H9 (cell line): ENCODE measurements at regions not wholly inside any gene's neighbourhood (a gene's known extent, or its start where the extent isn't known, plus 50 kb on each side); places are given as distances from the start of the nearest gene placed in this dataset.

Experiments used
- DNase-seq: peaks from one replicate; pipeline ENCODE4 v3.0.0-alpha.2; 2017
- H2AFZ ChIP-seq: one replicate; pipeline ENCODE4 v1.6.1; 2013; ENCODE audit warnings: mild to moderate bottlenecking, low read length, control low read depth, moderate library complexity
- H2AK5ac ChIP-seq: 2 replicates; pipeline ENCODE4 v1.6.1; 2013; ENCODE audit warnings: low read length, control low read depth, mixed read lengths; ENCODE audit not compliant: insufficient read length
- H2BK120ac ChIP-seq: one replicate; pipeline ENCODE4 v1.6.1; 2013; ENCODE audit warnings: low read depth, mild to moderate bottlenecking, low read length, control low read depth, inconsistent platforms; ENCODE audit not compliant: poor library complexity, severe bottlenecking
- H2BK12ac ChIP-seq: 2 replicates; pipeline ENCODE4 v1.6.1; 2013; ENCODE audit warnings: low read length, control low read depth, mixed read lengths, low read depth; ENCODE audit not compliant: insufficient read length
- H2BK15ac ChIP-seq: 2 replicates; pipeline ENCODE4 v1.6.1; 2013; ENCODE audit warnings: low read depth, low read length, control low read depth
- H2BK20ac ChIP-seq: one replicate; pipeline ENCODE4 v1.6.1; 2013; ENCODE audit warnings: low read depth, mild to moderate bottlenecking, low read length, control low read depth, inconsistent platforms; ENCODE audit not compliant: poor library complexity, severe bottlenecking
- H2BK5ac ChIP-seq: 2 replicates; pipeline ENCODE4 v1.6.1; 2013; ENCODE audit warnings: low read length, control low read depth, mixed read lengths; ENCODE audit not compliant: insufficient read length
- H3K14ac ChIP-seq: 2 replicates; pipeline ENCODE4 v1.6.1; 2013; ENCODE audit warnings: low read length, control low read depth; ENCODE audit not compliant: insufficient read depth
- H3K18ac ChIP-seq: 2 replicates; pipeline ENCODE4 v1.6.1; 2013; ENCODE audit warnings: low read depth, mild to moderate bottlenecking, mixed read lengths, low read length, control low read depth; ENCODE audit not compliant: insufficient read length
- H3K23ac ChIP-seq: 2 replicates; pipeline ENCODE4 v1.6.1; 2013; ENCODE audit warnings: low read length, control low read depth, mixed read lengths, low read depth; ENCODE audit not compliant: insufficient read length
- H3K23me2 ChIP-seq: 2 replicates; pipeline ENCODE4 v1.6.1; 2013; ENCODE audit warnings: low read depth, mild to moderate bottlenecking, mixed read lengths, low read length, control low read depth; ENCODE audit not compliant: insufficient read length, poor library complexity, severe bottlenecking
- H3K27ac ChIP-seq: 2 replicates; pipeline ENCODE4 v1.5.1; 2013; ENCODE audit warnings: low read length, control low read depth, mixed read lengths, low read depth; ENCODE audit not compliant: insufficient read length
- H3K27me3 ChIP-seq: 2 replicates; pipeline ENCODE4 v1.6.1; 2013; ENCODE audit warnings: low read length, control low read depth, inconsistent platforms; ENCODE audit not compliant: insufficient read depth
- H3K4ac ChIP-seq: 2 replicates; pipeline ENCODE4 v1.6.1; 2013; ENCODE audit warnings: low read depth, mild to moderate bottlenecking, control low read depth, inconsistent platforms, low read length, moderate library complexity
- H3K4me1 ChIP-seq: 2 replicates; pipeline ENCODE4 v1.6.1; 2013; ENCODE audit warnings: low read length, control low read depth, inconsistent platforms; ENCODE audit not compliant: insufficient read depth
- H3K4me2 ChIP-seq: 2 replicates; pipeline ENCODE4 v1.6.1; 2013; ENCODE audit warnings: low read length, control low read depth, mixed read lengths; ENCODE audit not compliant: insufficient read length, insufficient read depth
- H3K56ac ChIP-seq: 2 replicates; pipeline ENCODE4 v1.6.1; 2013; ENCODE audit warnings: low read depth, mild to moderate bottlenecking, mixed read lengths, low read length, control low read depth; ENCODE audit not compliant: insufficient read length
- H3K79me1 ChIP-seq: 2 replicates; pipeline ENCODE4 v1.6.1; 2013; ENCODE audit warnings: low read depth, mild to moderate bottlenecking, moderate library complexity, low read length, control low read depth, inconsistent platforms; ENCODE audit not compliant: insufficient read depth, poor library complexity, severe bottlenecking
- H3K79me2 ChIP-seq: 2 replicates; pipeline ENCODE4 v1.6.1; 2013; ENCODE audit warnings: low read length, control low read depth, inconsistent platforms; ENCODE audit not compliant: insufficient read depth
- H3K9ac ChIP-seq: 2 replicates; pipeline ENCODE4 v1.6.1; 2013; ENCODE audit warnings: low read length, control low read depth, mixed read lengths; ENCODE audit not compliant: insufficient read length; ENCODE audit errors: extremely low read depth
- H3K9me3 ChIP-seq: one replicate; pipeline ENCODE4 v1.6.1; 2013; ENCODE audit warnings: low read depth, low read length, inconsistent platforms; ENCODE audit not compliant: control insufficient read depth
- H3T11ph ChIP-seq: one replicate; pipeline ENCODE4 v1.6.1; 2013; ENCODE audit warnings: mild to moderate bottlenecking, low read length, control low read depth, inconsistent platforms
- H4K20me1 ChIP-seq: one replicate; pipeline ENCODE4 v1.6.1; 2013; ENCODE audit not compliant: control insufficient read depth, insufficient read length, insufficient read depth
- H4K5ac ChIP-seq: 2 replicates; pipeline ENCODE4 v1.6.1; 2013; ENCODE audit warnings: low read depth, mild to moderate bottlenecking, mixed read lengths, low read length, control low read depth; ENCODE audit not compliant: insufficient read length
- H4K8ac ChIP-seq: replicated peaks from 2 replicates; pipeline ENCODE4 v1.6.1; 2013; ENCODE audit warnings: low read length, control low read depth, mixed read lengths, low read depth; ENCODE audit not compliant: insufficient read length
- H4K91ac ChIP-seq: 2 replicates; pipeline ENCODE4 v1.6.1; 2013; ENCODE audit warnings: low read depth, mild to moderate bottlenecking, moderate library complexity, mixed read lengths, low read length, control low read depth; ENCODE audit not compliant: insufficient read length
- H3K27ac Mint-ChIP-seq, 3 experiments: 2 replicates in 2 of 3; 3 replicates in 1 of 3; pipeline ENCODE4 v1.8.0; 2020 to 2021; ENCODE audit warnings: mixed read lengths in 3 of 3, mild to moderate bottlenecking in 1 of 3, moderate library complexity in 1 of 3
- H3K27me3 Mint-ChIP-seq: 2 replicates; pipeline ENCODE4 v1.8.0; 2021; ENCODE audit warnings: low read depth, mild to moderate bottlenecking, moderate library complexity, mixed read lengths
- H3K36me3 Mint-ChIP-seq, 3 experiments: 2 replicates in 2 of 3; 3 replicates in 1 of 3; pipeline ENCODE4 v1.8.0; 2020 to 2021; ENCODE audit warnings: low read depth in 3 of 3, mixed read lengths in 3 of 3; ENCODE audit not compliant: insufficient read depth in 1 of 3
- H3K4me1 Mint-ChIP-seq, 2 experiments: 2 replicates each; pipeline ENCODE4 v1.8.0; 2020; ENCODE audit warnings: mixed read lengths in 2 of 2
- H3K4me3 Mint-ChIP-seq, 2 experiments: 2 replicates in 1 of 2; 3 replicates in 1 of 2; pipeline ENCODE4 v1.8.0; 2020 to 2021; ENCODE audit warnings: mild to moderate bottlenecking in 2 of 2, mixed read lengths in 2 of 2, moderate library complexity in 1 of 2
- H3K9me3 Mint-ChIP-seq, 2 experiments: 2 replicates in 1 of 2; 3 replicates in 1 of 2; pipeline ENCODE4 v1.8.0; 2020; ENCODE audit warnings: mild to moderate bottlenecking in 2 of 2, mixed read lengths in 2 of 2, moderate library complexity in 1 of 2
- CTCF ChIP-seq: fragments of 200-600 bp; sonication (generic); conservative IDR thresholded peaks from 3 replicates; pipeline ENCODE4 v1.8.0; 2021; ENCODE audit warnings: antibody characterized with exemption, mild to moderate bottlenecking
- WGBS: extraction: QIAGEN DNeasy Blood & Tissue Kit; methylation state at CpG from one replicate; pipeline ENCODE4 v1.1.7; 2013; ENCODE audit warnings: missing lambda C conversion rate, low lambda C conversion rate, mixed read lengths; ENCODE audit not compliant: insufficient read length; ENCODE audit errors: extremely low coverage; 5-methylcytosine and 5-hydroxymethylcytosine counted together

GRCh38 chr9:23590276-23591000 is 235.6 kb downstream of the ELAVL2 start:
- Histone ChIP-seq H3K9ac (no peak overlapping the region), H3K27ac (no peak overlapping the region), H3K9me3 (no peaks in the 10 kb centered on the region), H2BK15ac (no peak overlapping the region), H3K79me2 (no peaks in the 10 kb centered on the region), H4K8ac (no peak overlapping the region), H2BK120ac (no peak overlapping the region), H4K91ac (no peak overlapping the region), H3K4ac (no peak overlapping the region), H3K23me2 (no peaks in the 10 kb centered on the region), H3K23ac (no peak overlapping the region), H2AK5ac (no peak overlapping the region), H3K79me1 (no peaks in the 10 kb centered on the region), H3K18ac (no peak overlapping the region), H2BK12ac (no peak overlapping the region), H3K56ac (no peak overlapping the region), H3K14ac (no peak overlapping the region), H3T11ph (no peak overlapping the region), H3K27me3 (no peaks in the 10 kb centered on the region), H3K4me1 (peaks cover 10% of the 10 kb centered on the region; the same call in 1 of the 2 replicates), H4K20me1 (no peaks in the 10 kb centered on the region), H2AFZ (no peak overlapping the region), H2BK5ac (no peak overlapping the region), H4K5ac (no peak overlapping the region), H3K4me2 (no peak overlapping the region), H2BK20ac (no peak overlapping the region)
- H3K36me3 Mint-ChIP-seq, result no peaks in the 10 kb centered on the region
- peaks cover 25 to 31% of the 10 kb centered on the region in 2 experiments for H3K4me1 Mint-ChIP-seq
- no peak overlapping the region; a peak in 1 of 5 replicates for H3K4me3 Mint-ChIP-seq
- no peak for DNase-seq
- no peak for TF ChIP-seq CTCF
- H3K27ac Mint-ChIP-seq, result no peak overlapping the region
- no CpG with 5 or more reads among the region's 3 CpGs for WGBS
- H3K9me3 Mint-ChIP-seq, result no peaks in the 10 kb centered on the region
- no peaks in the 10 kb centered on the region for H3K27me3 Mint-ChIP-seq
